ENCODE measurements at regions not wholly inside any gene's neighbourhood (a gene's known extent, or its start where the extent isn't known, plus 50 kb on each side); places are given as distances from the start of the nearest gene placed in this dataset.

- peaks cover 55% of the 10 kb centered on the region for H3K4me1 Mint-ChIP-seq
- Histone ChIP-seq H3K4me3 (no peak overlapping the region), H3K27me3 (ENCODE audit: insufficient read depth) (no peaks in the 10 kb centered on the region), H2AFZ (no peak overlapping the region), H3K4me1 (ENCODE audit: insufficient read depth) (peaks cover 33% of the 10 kb centered on the region), H3K4me2 (peak overlapping the region; percentile 47; the same call in 1 of the 2 replicates), H3K36me3 (ENCODE audit: insufficient read depth) (no peaks in the 10 kb centered on the region), H3K9me2 (ENCODE audit: insufficient read depth) (no peaks in the 10 kb centered on the region; the same call in 1 of the 2 replicates), H3K79me2 (replicated peaks; ENCODE audit: insufficient read depth) (no peaks in the 10 kb centered on the region), H3K27ac (ENCODE audit: low read depth) (no peak overlapping the region), H4K20me1 (replicated peaks; ENCODE audit: insufficient read depth) (no peaks in the 10 kb centered on the region), H3F3A (replicated peaks; ENCODE audit: low read depth) (no peaks in the 10 kb centered on the region)
- DNase-seq (ENCODE audit: low spot score) (no peak), ATAC-seq (no peak)
- no peak overlapping the region; the same call in 2 of the 3 replicates for H3K4me3 Mint-ChIP-seq
- H3K36me3 Mint-ChIP-seq (ENCODE audit: low read depth), result no peaks in the 10 kb centered on the region
- no peaks in the 10 kb centered on the region for H3K9me3 Mint-ChIP-seq
- H3K27ac Mint-ChIP-seq, result no peak overlapping the region
- no peaks in the 10 kb centered on the region for H3K27me3 Mint-ChIP-seq (ENCODE audit: insufficient read depth, low read depth, poor library complexity)
- TF ChIP-seq, protein P1, sequence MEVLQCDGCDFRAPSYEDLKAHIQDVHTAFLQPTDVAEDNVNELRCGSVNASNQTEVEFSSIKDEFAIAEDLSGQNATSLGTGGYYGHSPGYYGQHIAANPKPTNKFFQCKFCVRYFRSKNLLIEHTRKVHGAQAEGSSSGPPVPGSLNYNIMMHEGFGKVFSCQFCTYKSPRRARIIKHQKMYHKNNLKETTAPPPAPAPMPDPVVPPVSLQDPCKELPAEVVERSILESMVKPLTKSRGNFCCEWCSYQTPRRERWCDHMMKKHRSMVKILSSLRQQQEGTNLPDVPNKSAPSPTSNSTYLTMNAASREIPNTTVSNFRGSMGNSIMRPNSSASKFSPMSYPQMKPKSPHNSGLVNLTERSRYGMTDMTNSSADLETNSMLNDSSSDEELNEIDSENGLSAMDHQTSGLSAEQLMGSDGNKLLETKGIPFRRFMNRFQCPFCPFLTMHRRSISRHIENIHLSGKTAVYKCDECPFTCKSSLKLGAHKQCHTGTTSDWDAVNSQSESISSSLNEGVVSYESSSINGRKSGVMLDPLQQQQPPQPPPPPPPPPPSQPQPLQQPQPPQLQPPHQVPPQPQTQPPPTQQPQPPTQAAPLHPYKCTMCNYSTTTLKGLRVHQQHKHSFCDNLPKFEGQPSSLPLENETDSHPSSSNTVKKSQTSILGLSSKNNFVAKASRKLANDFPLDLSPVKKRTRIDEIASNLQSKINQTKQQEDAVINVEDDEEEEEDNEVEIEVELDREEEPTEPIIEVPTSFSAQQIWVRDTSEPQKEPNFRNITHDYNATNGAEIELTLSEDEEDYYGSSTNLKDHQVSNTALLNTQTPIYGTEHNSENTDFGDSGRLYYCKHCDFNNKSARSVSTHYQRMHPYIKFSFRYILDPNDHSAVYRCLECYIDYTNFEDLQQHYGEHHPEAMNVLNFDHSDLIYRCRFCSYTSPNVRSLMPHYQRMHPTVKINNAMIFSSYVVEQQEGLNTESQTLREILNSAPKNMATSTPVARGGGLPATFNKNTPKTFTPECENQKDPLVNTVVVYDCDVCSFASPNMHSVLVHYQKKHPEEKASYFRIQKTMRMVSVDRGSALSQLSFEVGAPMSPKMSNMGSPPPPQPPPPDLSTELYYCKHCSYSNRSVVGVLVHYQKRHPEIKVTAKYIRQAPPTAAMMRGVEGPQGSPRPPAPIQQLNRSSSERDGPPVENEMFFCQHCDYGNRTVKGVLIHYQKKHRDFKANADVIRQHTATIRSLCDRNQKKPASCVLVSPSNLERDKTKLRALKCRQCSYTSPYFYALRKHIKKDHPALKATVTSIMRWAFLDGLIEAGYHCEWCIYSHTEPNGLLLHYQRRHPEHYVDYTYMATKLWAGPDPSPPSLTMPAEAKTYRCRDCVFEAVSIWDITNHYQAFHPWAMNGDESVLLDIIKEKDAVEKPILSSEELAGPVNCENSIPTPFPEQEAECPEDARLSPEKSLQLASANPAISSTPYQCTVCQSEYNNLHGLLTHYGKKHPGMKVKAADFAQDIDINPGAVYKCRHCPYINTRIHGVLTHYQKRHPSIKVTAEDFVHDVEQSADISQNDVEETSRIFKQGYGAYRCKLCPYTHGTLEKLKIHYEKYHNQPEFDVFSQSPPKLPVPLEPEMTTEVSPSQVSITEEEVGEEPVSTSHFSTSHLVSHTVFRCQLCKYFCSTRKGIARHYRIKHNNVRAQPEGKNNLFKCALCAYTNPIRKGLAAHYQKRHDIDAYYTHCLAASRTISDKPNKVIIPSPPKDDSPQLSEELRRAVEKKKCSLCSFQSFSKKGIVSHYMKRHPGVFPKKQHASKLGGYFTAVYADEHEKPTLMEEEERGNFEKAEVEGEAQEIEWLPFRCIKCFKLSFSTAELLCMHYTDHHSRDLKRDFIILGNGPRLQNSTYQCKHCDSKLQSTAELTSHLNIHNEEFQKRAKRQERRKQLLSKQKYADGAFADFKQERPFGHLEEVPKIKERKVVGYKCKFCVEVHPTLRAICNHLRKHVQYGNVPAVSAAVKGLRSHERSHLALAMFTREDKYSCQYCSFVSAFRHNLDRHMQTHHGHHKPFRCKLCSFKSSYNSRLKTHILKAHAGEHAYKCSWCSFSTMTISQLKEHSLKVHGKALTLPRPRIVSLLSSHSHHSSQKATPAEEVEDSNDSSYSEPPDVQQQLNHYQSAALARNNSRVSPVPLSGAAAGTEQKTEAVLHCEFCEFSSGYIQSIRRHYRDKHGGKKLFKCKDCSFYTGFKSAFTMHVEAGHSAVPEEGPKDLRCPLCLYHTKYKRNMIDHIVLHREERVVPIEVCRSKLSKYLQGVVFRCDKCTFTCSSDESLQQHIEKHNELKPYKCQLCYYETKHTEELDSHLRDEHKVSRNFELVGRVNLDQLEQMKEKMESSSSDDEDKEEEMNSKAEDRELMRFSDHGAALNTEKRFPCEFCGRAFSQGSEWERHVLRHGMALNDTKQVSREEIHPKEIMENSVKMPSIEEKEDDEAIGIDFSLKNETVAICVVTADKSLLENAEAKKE (CRISPR knock-in tag; IDR thresholded peaks at IDR 0.05), result no peak
- TF ChIP-seq EZH2phosphoT487 (IDR thresholded peaks at IDR 0.05; ENCODE audit: unreplicated experiment), result no peak
- TF ChIP-seq STAT1 (IDR thresholded peaks at IDR 0.05; ENCODE audit: unreplicated experiment), result no peak
- TF ChIP-seq, protein P2, sequence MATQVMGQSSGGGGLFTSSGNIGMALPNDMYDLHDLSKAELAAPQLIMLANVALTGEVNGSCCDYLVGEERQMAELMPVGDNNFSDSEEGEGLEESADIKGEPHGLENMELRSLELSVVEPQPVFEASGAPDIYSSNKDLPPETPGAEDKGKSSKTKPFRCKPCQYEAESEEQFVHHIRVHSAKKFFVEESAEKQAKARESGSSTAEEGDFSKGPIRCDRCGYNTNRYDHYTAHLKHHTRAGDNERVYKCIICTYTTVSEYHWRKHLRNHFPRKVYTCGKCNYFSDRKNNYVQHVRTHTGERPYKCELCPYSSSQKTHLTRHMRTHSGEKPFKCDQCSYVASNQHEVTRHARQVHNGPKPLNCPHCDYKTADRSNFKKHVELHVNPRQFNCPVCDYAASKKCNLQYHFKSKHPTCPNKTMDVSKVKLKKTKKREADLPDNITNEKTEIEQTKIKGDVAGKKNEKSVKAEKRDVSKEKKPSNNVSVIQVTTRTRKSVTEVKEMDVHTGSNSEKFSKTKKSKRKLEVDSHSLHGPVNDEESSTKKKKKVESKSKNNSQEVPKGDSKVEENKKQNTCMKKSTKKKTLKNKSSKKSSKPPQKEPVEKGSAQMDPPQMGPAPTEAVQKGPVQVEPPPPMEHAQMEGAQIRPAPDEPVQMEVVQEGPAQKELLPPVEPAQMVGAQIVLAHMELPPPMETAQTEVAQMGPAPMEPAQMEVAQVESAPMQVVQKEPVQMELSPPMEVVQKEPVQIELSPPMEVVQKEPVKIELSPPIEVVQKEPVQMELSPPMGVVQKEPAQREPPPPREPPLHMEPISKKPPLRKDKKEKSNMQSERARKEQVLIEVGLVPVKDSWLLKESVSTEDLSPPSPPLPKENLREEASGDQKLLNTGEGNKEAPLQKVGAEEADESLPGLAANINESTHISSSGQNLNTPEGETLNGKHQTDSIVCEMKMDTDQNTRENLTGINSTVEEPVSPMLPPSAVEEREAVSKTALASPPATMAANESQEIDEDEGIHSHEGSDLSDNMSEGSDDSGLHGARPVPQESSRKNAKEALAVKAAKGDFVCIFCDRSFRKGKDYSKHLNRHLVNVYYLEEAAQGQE (IDR thresholded peaks at IDR 0.05; ENCODE audit: unreplicated experiment), result no peak
- TF ChIP-seq POLR2AphosphoS5 (IDR thresholded peaks at IDR 0.05; ENCODE audit: low read depth), result no peak
- TF ChIP-seq, protein P3, sequence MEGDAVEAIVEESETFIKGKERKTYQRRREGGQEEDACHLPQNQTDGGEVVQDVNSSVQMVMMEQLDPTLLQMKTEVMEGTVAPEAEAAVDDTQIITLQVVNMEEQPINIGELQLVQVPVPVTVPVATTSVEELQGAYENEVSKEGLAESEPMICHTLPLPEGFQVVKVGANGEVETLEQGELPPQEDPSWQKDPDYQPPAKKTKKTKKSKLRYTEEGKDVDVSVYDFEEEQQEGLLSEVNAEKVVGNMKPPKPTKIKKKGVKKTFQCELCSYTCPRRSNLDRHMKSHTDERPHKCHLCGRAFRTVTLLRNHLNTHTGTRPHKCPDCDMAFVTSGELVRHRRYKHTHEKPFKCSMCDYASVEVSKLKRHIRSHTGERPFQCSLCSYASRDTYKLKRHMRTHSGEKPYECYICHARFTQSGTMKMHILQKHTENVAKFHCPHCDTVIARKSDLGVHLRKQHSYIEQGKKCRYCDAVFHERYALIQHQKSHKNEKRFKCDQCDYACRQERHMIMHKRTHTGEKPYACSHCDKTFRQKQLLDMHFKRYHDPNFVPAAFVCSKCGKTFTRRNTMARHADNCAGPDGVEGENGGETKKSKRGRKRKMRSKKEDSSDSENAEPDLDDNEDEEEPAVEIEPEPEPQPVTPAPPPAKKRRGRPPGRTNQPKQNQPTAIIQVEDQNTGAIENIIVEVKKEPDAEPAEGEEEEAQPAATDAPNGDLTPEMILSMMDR (conservative IDR thresholded peaks at IDR 0.05; ENCODE audit: low read depth in 2 of 2), result no peak
- TF ChIP-seq ZNF114 (CRISPR knock-in tag; IDR thresholded peaks at IDR 0.05), result no peak
- TF ChIP-seq JUNB (IDR thresholded peaks at IDR 0.05; ENCODE audit: unreplicated experiment), result no peak
- no peak for TF ChIP-seq ETS1 (IDR thresholded peaks at IDR 0.05)
- TF ChIP-seq NANOG (IDR thresholded peaks at IDR 0.05; ENCODE audit: borderline replicate concordance), result no peak
- no peak for TF ChIP-seq EZH2 (IDR thresholded peaks at IDR 0.05; ENCODE audit: low read depth, unreplicated experiment)
- TF ChIP-seq CREB1 (CRISPR knock-in tag; IDR thresholded peaks at IDR 0.05; ENCODE audit: low read depth), result no peak
- TF ChIP-seq ZNF331 (CRISPR knock-in tag; IDR thresholded peaks at IDR 0.05; ENCODE audit: low read depth), result no peak
These were observed 246.6 kb downstream of the TSHZ3 start for GRCh38 chr19:31102674-31103073.
